ENCODE measurements at regions not wholly inside any gene's neighbourhood (a gene's known extent, or its start where the extent isn't known, plus 50 kb on each side); places are given as distances from the start of the nearest gene placed in this dataset.

- H3K4me3 ChIP-seq, result no peak overlapping the region
- no peaks in the 10 kb centered on the region for H3K4me1 ChIP-seq
- no peaks in the 10 kb centered on the region for H3K9me3 ChIP-seq
- no peak overlapping the region for H3K27ac ChIP-seq
- ATAC-seq (no peak), DNase-seq (no peak)
- TF ChIP-seq CTCF (IDR thresholded peaks at IDR 0.05), result no peak
- no peaks in the 10 kb centered on the region for H3K27me3 ChIP-seq
- no peaks in the 10 kb centered on the region for H3K36me3 ChIP-seq
- intact Hi-C loops (cut with DNase I), result loop anchor here (10.0 kb wide), 1 partner anchor 257 kb away; no protein-coding TSS in a partner anchor
These were observed 69.8 kb downstream of the GPR88 start for GRCh38 chr1:100607628-100608240.

- no peak overlapping the region for H3K27ac ChIP-seq
- DNase-seq (no peak), ATAC-seq (no peak)
- no peak for TF ChIP-seq CTCF (IDR thresholded peaks at IDR 0.05)
- H3K36me3 ChIP-seq, result no peaks in the 10 kb centered on the region
- H3K27me3 ChIP-seq, result no peaks in the 10 kb centered on the region
- intact Hi-C loops (cut with DNase I), result loop anchor here (10.0 kb wide), 1 partner anchor 255 kb away; no protein-coding TSS in a partner anchor
- H3K4me1 ChIP-seq, result no peaks in the 10 kb centered on the region
- H3K9me3 ChIP-seq, result no peaks in the 10 kb centered on the region
- H3K4me3 ChIP-seq, result no peak overlapping the region
These were observed 71.9 kb downstream of the GPR88 start for GRCh38 chr1:100609849-100610248.

- Histone ChIP-seq H3K27ac (no peak overlapping the region), H3K9me3 (no peaks in the 10 kb centered on the region), H3K4me3 (no peak overlapping the region), H3K36me3 (no peaks in the 10 kb centered on the region), H3K27me3 (no peaks in the 10 kb centered on the region), H3K4me1 (no peaks in the 10 kb centered on the region)
- ATAC-seq (no peak), DNase-seq (no peak)
- intact Hi-C loops (cut with DNase I), result no loop called here
- no peak for TF ChIP-seq CTCF (IDR thresholded peaks at IDR 0.05)
These were observed 73.1 kb downstream of the GPR88 start for GRCh38 chr1:100611086-100611485.

GRCh38 chr1:100612540-100612939 lies 74.6 kb downstream of the GPR88 start:
- DNase-seq, result no peak
- Histone ChIP-seq H3K9me3 (no peaks in the 10 kb centered on the region), H3K27ac (no peak overlapping the region), H3K27me3 (no peaks in the 10 kb centered on the region), H3K4me1 (no peaks in the 10 kb centered on the region), H3K4me3 (no peak overlapping the region), H3K36me3 (no peaks in the 10 kb centered on the region)
- intact Hi-C loops (cut with DNase I), result no loop called here
- no peak for ATAC-seq
- TF ChIP-seq CTCF (IDR thresholded peaks at IDR 0.05), result no peak

GRCh38 chr1:100613817-100614559 lies 76.0 kb downstream of the GPR88 start:
- no peak overlapping the region for H3K27ac ChIP-seq
- intact Hi-C loops (cut with DNase I), result no loop called here
- H3K27me3 ChIP-seq, result no peaks in the 10 kb centered on the region
- H3K4me3 ChIP-seq, result no peak overlapping the region
- no peaks in the 10 kb centered on the region for H3K36me3 ChIP-seq
- no peaks in the 10 kb centered on the region for H3K4me1 ChIP-seq
- TF ChIP-seq CTCF (IDR thresholded peaks at IDR 0.05), result no peak
- ATAC-seq (no peak), DNase-seq (no peak)
- H3K9me3 ChIP-seq, result no peaks in the 10 kb centered on the region
